ENCODE measurements at regions not wholly inside any gene's neighbourhood (a gene's known extent, or its start where the extent isn't known, plus 50 kb on each side); places are given as distances from the start of the nearest gene placed in this dataset.

GRCh38 chr5:58048185-58048925 is 411.5 kb downstream of the PLK2 start:
- Histone ChIP-seq H3K79me2 (ENCODE audit: insufficient read depth, low read length) (no peaks in the 10 kb centered on the region), H3K4me3 (ENCODE audit: low read depth, low read length, poor library complexity, severe bottlenecking) (no peak overlapping the region), H4K20me1 (ENCODE audit: insufficient read depth, low read length) (no peaks in the 10 kb centered on the region), H3K4me2 (ENCODE audit: low read length) (no peak overlapping the region), H3F3A (ENCODE audit: insufficient read depth, low read length) (no peaks in the 10 kb centered on the region), H3K27ac (ENCODE audit: low read depth, low read length, poor library complexity, severe bottlenecking) (no peak overlapping the region), H3K9ac (ENCODE audit: low read length) (no peak overlapping the region), H3K9me2 (ENCODE audit: low read depth, low read length) (no peaks in the 10 kb centered on the region), H3K27me3 (ENCODE audit: insufficient read depth, low read length) (no peaks in the 10 kb centered on the region), H3K36me3 (ENCODE audit: insufficient read depth, low read length) (no peaks in the 10 kb centered on the region), H2AFZ (ENCODE audit: low read length) (no peak overlapping the region), H3K4me1 (ENCODE audit: insufficient read depth, low read length, severe bottlenecking) (no peaks in the 10 kb centered on the region), H3K9me3 (ENCODE audit: low read length) (no peaks in the 10 kb centered on the region)
- TF ChIP-seq EZH2 (IDR thresholded peaks at IDR 0.05; ENCODE audit: borderline replicate concordance, low read length) = no peak
- TF ChIP-seq CTCF (IDR thresholded peaks at IDR 0.05; ENCODE audit: low read length) = no peak

GRCh38 chr5:58046371-58046770 is 413.5 kb downstream of the PLK2 start:
- Histone ChIP-seq H3K9me2 (ENCODE audit: low read depth, low read length) (no peaks in the 10 kb centered on the region), H3K27ac (ENCODE audit: low read depth, low read length, poor library complexity, severe bottlenecking) (no peak overlapping the region), H2AFZ (ENCODE audit: low read length) (no peak overlapping the region), H3K4me3 (ENCODE audit: low read depth, low read length, poor library complexity, severe bottlenecking) (no peak overlapping the region), H3K9me3 (ENCODE audit: low read length) (no peaks in the 10 kb centered on the region), H3K79me2 (ENCODE audit: insufficient read depth, low read length) (no peaks in the 10 kb centered on the region), H3K4me2 (ENCODE audit: low read length) (no peak overlapping the region), H4K20me1 (ENCODE audit: insufficient read depth, low read length) (no peaks in the 10 kb centered on the region), H3K4me1 (ENCODE audit: insufficient read depth, low read length, severe bottlenecking) (no peaks in the 10 kb centered on the region), H3K27me3 (ENCODE audit: insufficient read depth, low read length) (no peaks in the 10 kb centered on the region), H3K36me3 (ENCODE audit: insufficient read depth, low read length) (no peaks in the 10 kb centered on the region), H3F3A (ENCODE audit: insufficient read depth, low read length) (no peaks in the 10 kb centered on the region), H3K9ac (ENCODE audit: low read length) (no peak overlapping the region)
- TF ChIP-seq CTCF (IDR thresholded peaks at IDR 0.05; ENCODE audit: low read length) = no peak
- no peak for TF ChIP-seq EZH2 (IDR thresholded peaks at IDR 0.05; ENCODE audit: borderline replicate concordance, low read length)

- no peak overlapping the region for H3K9ac ChIP-seq (ENCODE audit: low read length)
- no peaks in the 10 kb centered on the region for H3K79me2 ChIP-seq (ENCODE audit: insufficient read depth, low read length)
- TF ChIP-seq CTCF (IDR thresholded peaks at IDR 0.05; ENCODE audit: low read length) (no peak), EZH2 (IDR thresholded peaks at IDR 0.05; ENCODE audit: borderline replicate concordance, low read length) (no peak)
- no peaks in the 10 kb centered on the region for H3K4me1 ChIP-seq (ENCODE audit: insufficient read depth, low read length, severe bottlenecking)
- no peaks in the 10 kb centered on the region for H3K9me3 ChIP-seq (ENCODE audit: low read length)
- no peak overlapping the region for H3K27ac ChIP-seq (ENCODE audit: low read depth, low read length, poor library complexity, severe bottlenecking)
- H3K4me3 ChIP-seq (ENCODE audit: low read depth, low read length, poor library complexity, severe bottlenecking) = no peak overlapping the region
- H3K9me2 ChIP-seq (ENCODE audit: low read depth, low read length) = no peaks in the 10 kb centered on the region
- H4K20me1 ChIP-seq (ENCODE audit: insufficient read depth, low read length) = no peaks in the 10 kb centered on the region
- no peak overlapping the region for H3K4me2 ChIP-seq (ENCODE audit: low read length)
- H2AFZ ChIP-seq (ENCODE audit: low read length) = no peak overlapping the region
- H3K36me3 ChIP-seq (ENCODE audit: insufficient read depth, low read length) = no peaks in the 10 kb centered on the region
- H3F3A ChIP-seq (ENCODE audit: insufficient read depth, low read length) = no peaks in the 10 kb centered on the region
- H3K27me3 ChIP-seq (ENCODE audit: insufficient read depth, low read length) = no peaks in the 10 kb centered on the region
Measured at GRCh38 chr5:58044166-58044565, 415.7 kb downstream of the PLK2 start.
